ENCODE measurements at regions not wholly inside any gene's neighbourhood (a gene's known extent, or its start where the extent isn't known, plus 50 kb on each side); places are given as distances from the start of the nearest gene placed in this dataset.

DNA sequence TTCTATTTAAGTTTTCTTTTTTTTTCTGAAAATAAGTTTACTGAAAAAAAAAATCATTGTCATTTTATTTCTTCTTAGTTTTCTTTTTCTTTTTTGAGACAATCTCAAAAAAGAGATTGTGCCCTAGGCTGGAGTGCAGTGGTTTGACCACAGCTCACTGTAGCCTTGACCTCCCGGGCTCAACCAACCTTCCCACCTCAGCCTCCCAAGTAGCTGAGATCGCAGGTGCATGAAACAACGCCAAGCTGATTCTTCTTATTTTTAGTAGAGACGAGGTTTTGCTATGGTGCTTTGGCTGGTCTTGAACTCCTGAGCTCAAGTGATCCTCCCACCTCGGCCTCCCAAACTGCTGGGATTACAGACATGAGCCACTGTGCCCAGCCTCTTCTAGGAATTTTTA, 65.7 kb upstream of the OSTN start:
- Histone ChIP-seq H4K20me1 (ENCODE audit: control insufficient read depth, insufficient read depth, insufficient read length) (no peaks in the 10 kb centered on the region), H4K91ac (ENCODE audit: insufficient read length, low read depth, low read length) (no peak overlapping the region), H2AFZ (ENCODE audit: low read length) (no peak overlapping the region), H3T11ph (ENCODE audit: low read length) (no peak overlapping the region), H2BK12ac (ENCODE audit: insufficient read length, low read depth, low read length) (no peak overlapping the region), H3K23ac (ENCODE audit: insufficient read length, low read depth, low read length) (no peak overlapping the region), H3K9me3 (ENCODE audit: control insufficient read depth, low read depth, low read length) (no peaks in the 10 kb centered on the region), H3K18ac (ENCODE audit: insufficient read length, low read depth, low read length) (no peak overlapping the region), H3K4me2 (ENCODE audit: insufficient read depth, insufficient read length, low read length) (no peak overlapping the region), H4K5ac (ENCODE audit: insufficient read length, low read depth, low read length) (no peak overlapping the region), H3K23me2 (ENCODE audit: insufficient read length, low read depth, low read length, poor library complexity, severe bottlenecking) (no peaks in the 10 kb centered on the region), H3K4ac (ENCODE audit: low read depth, low read length) (no peak overlapping the region), H3K27me3 (ENCODE audit: insufficient read depth, low read length) (no peaks in the 10 kb centered on the region), H2BK5ac (ENCODE audit: insufficient read length, low read length) (no peak overlapping the region), H2BK15ac (ENCODE audit: low read depth, low read length) (no peak overlapping the region), H3K9ac (ENCODE audit: extremely low read depth, insufficient read length, low read length) (no peak overlapping the region), H3K27ac (ENCODE audit: insufficient read length, low read depth, low read length) (no peak overlapping the region), H2AK5ac (ENCODE audit: insufficient read length, low read length) (no peak overlapping the region), H4K8ac (replicated peaks; ENCODE audit: insufficient read length, low read depth, low read length) (no peak overlapping the region), H3K56ac (ENCODE audit: insufficient read length, low read depth, low read length) (no peak overlapping the region), H3K79me1 (ENCODE audit: insufficient read depth, low read depth, low read length, poor library complexity, severe bottlenecking) (no peaks in the 10 kb centered on the region), H2BK120ac (ENCODE audit: low read depth, low read length, poor library complexity, severe bottlenecking) (no peak overlapping the region), H3K79me2 (ENCODE audit: insufficient read depth, low read length) (no peaks in the 10 kb centered on the region), H3K4me1 (ENCODE audit: insufficient read depth, low read length) (no peaks in the 10 kb centered on the region), H2BK20ac (ENCODE audit: low read depth, low read length, poor library complexity, severe bottlenecking) (no peak overlapping the region), H3K14ac (ENCODE audit: insufficient read depth, low read length) (no peak overlapping the region)
- TF ChIP-seq, protein P1, sequence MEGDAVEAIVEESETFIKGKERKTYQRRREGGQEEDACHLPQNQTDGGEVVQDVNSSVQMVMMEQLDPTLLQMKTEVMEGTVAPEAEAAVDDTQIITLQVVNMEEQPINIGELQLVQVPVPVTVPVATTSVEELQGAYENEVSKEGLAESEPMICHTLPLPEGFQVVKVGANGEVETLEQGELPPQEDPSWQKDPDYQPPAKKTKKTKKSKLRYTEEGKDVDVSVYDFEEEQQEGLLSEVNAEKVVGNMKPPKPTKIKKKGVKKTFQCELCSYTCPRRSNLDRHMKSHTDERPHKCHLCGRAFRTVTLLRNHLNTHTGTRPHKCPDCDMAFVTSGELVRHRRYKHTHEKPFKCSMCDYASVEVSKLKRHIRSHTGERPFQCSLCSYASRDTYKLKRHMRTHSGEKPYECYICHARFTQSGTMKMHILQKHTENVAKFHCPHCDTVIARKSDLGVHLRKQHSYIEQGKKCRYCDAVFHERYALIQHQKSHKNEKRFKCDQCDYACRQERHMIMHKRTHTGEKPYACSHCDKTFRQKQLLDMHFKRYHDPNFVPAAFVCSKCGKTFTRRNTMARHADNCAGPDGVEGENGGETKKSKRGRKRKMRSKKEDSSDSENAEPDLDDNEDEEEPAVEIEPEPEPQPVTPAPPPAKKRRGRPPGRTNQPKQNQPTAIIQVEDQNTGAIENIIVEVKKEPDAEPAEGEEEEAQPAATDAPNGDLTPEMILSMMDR (conservative IDR thresholded peaks at IDR 0.05): no peak
- no peaks in the 10 kb centered on the region for H3K36me3 Mint-ChIP-seq (ENCODE audit: insufficient read depth in 1 of 3, low read depth in 3 of 3)
- H3K27ac Mint-ChIP-seq: no peak overlapping the region
- no CpG with 5 or more reads among the region's 5 CpGs for WGBS (ENCODE audit: extremely low coverage, insufficient read length, low lambda C conversion rate)
- DNase-seq: no peak
- no peaks in the 10 kb centered on the region for H3K27me3 Mint-ChIP-seq (ENCODE audit: low read depth)
- H3K9me3 Mint-ChIP-seq: no peaks in the 10 kb centered on the region
- H3K4me3 Mint-ChIP-seq: no peak overlapping the region
- H3K4me1 Mint-ChIP-seq: no peaks in the 10 kb centered on the region

Measured in H9 (cell line).